GM18498 (cell line): ENCODE measurements at regions not wholly inside any gene's neighbourhood (a gene's known extent, or its start where the extent isn't known, plus 50 kb on each side); places are given as distances from the start of the nearest gene placed in this dataset.

Experiments
- ATAC-seq: cut with Tn5 transposase; IDR thresholded peaks from one replicate; pipeline ENCODE4 v1.9.1; 2021; ENCODE audit warnings: mild to moderate bottlenecking, moderate library complexity; ENCODE audit not compliant: unreplicated experiment

GRCh38 chr2:103268841-103269498, 507.1 kb downstream of the TMEM182 start:
- ATAC-seq = no peak

- ATAC-seq = no peak
Observed at GRCh38 chr2:103276869-103277268, 515.0 kb downstream of the TMEM182 start.

- no peak for ATAC-seq
Observed at GRCh38 chr2:103284750-103285149, 522.9 kb downstream of the TMEM182 start.

DNA sequence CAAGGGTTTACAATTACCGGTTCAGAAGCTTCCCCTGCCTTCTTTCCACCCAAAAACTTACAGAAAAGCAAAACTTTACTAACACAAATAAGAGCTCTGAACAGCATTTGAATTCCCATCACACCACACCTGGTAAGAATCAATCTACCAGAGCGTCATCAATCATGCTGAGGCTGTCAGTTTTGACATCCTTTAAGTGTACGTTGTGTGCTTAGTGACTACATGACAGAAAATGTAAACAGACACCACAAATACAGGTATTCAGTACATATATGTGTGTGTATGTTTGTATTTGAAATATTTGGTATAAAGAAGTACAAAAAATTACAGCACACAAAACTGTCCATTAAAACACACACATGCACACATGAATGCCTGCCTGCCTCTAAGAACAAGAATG, 523.5 kb downstream of the TMEM182 start:
- ATAC-seq = no peak

DNA sequence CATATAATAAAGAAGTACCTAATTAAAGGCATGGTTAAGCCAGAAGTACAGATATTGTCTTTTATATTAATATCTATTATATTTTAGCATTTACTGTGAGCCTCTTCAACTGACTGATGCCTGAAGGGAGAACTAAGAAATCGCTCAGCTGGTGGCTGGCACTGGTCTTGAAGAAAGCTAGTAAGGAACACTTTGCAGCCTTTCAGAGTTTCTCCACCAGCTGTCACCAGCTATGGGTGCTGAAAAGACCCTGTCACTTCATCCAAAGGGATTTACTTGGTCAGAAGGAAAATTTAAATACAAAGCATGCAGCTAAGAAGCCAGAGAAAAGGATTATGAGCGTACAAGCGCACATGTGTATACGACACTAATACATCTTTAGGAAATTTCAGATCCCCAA, 525.9 kb downstream of the TMEM182 start:
- ATAC-seq = no peak

DNA sequence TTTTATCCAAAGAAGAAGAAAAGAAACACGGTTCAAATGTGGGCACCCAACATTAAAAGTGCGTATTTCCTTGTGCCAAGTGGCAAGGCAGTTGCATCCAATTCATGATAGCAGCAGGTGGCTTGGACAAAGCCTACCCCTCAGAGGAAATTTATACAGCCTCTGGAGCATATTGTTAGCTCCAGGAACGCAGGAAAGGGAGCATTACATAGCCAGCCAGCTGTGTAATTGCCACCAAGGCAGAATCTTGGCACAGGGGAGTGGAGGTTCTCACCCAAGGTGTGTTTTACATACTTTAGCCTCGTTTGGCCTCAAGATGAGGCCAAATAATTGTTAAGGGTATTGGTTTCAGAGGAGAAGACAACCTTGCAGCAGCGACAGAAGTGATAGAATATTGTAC, 526.9 kb downstream of the TMEM182 start:
- no peak for ATAC-seq

GRCh38 chr2:103289105-103289725, 527.4 kb downstream of the TMEM182 start:
- ATAC-seq = no peak

DNA sequence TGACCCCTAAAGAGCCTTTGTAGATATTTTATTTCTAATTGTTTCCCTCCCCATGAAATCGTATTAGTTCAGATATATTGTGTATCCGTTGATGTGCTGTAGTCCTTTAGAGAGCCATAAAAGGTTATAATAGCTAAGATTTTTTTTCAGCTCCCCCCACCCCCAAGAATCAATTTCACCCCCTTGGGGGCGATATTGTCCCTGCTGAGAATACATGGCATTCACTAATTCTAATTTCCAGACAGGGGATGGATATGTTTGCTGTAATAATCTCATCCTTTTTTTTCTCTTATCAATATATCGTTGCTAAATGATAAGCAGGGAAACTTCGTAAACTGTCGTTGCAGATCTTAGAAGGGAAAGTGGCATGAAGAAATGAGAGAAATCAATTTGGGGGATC, 530.7 kb downstream of the TMEM182 start:
- no peak for ATAC-seq

- ATAC-seq = no peak
Observed at GRCh38 chr2:103293067-103293741, 531.4 kb downstream of the TMEM182 start.

DNA sequence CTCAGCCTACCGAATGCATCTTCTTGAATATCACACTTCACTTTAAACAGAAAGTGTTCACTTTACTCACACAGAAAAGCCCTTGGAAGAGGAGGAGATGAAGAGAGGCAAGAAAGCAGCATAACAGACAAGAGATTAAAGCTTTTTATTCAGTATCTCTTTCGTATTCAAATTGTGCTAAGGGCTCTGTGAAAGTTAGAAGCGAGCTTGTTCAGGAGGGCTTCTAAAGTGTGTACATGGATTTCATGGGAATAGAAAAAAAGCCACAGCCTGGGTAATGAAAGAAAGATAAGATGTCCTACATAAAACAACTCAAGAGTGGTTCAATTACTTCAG, 531.9 kb downstream of the TMEM182 start:
- ATAC-seq = no peak

GRCh38 chr2:103294420-103294819, 532.6 kb downstream of the TMEM182 start:
- ATAC-seq = no peak

GRCh38 chr2:103295591-103295990, 533.8 kb downstream of the TMEM182 start:
- ATAC-seq = no peak

DNA sequence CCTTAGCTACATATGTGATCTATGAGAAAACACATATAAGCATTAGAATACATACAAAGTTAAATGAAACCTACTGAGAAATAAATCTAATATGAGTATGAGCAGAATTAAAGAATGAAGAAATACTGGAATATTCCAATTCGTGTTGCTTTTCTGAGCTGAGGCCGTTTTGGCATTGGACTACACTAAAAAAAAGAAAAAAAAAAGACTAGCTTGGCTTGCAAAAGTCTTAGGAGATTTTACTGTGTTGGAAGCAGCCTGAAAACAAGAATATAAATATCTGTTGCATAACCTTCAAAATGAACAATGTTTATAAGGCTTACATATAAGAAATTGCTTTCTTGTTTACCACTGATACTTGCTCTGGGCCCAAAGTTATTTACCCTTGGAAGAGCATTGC, 562.8 kb downstream of the TMEM182 start:
- ATAC-seq = no peak

DNA sequence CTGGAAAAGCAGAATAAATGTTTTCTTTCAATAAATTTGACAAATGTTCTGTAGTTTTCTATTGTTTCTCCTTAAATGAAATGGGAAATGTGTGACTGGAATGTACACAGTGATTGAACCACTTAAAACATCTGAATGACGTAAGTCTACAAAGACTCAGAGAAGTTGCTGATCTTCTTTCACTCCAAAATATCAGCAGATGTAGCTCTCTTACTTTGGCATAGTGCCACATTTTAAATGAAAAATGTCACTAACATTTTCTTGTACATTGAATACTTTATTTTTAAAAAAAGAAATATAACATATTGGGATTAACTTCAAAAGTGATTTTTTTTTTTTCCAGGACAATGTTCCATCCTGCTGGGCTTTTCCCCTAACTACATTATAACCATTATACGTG, 565.6 kb downstream of the TMEM182 start:
- ATAC-seq = no peak

DNA sequence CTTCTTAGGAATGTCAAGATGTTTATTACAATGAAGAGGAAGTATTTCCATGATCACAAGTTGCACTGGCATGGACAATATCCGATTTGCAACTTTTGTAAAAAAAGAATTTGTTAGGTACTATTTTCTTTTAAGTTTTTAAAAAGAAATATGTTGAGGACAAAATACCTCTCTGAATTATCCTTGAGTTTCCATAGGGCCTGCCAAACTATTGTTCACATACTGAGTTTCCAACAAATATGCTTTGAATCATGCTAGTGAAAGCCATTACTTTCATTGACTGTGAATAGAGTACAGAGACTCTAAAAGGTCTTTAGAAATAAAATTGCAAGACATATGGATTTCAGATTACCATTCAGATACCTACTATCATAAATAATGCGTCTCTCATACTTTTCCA, 566.1 kb downstream of the TMEM182 start:
- ATAC-seq = no peak

GRCh38 chr2:103335403-103335802, 573.6 kb downstream of the TMEM182 start:
- no peak for ATAC-seq

- ATAC-seq = no peak
Observed at GRCh38 chr2:103338819-103339218, 577.0 kb downstream of the TMEM182 start.

DNA sequence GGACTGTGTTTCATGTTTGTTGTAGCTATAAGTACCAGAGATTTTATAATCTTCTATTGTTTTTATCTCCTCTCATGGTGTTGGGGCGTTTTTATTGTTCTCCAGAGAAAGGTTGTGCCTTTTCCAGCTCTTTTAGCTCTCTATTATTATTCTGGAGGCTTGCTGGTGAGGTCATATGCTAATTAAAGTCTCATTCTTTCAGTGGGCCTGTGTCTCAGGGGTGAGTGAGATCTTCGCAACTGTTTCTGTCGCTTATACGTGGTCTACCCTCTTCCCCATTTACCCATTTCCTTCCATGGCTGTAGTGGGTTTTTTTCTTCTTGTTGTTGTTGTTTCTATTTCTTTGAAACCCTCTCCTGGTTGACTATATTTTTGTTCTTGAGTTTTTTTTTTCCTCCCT, 584.9 kb downstream of the TMEM182 start:
- no peak for ATAC-seq

GRCh38 chr2:103353774-103354173, 591.9 kb downstream of the TMEM182 start:
- ATAC-seq = no peak

DNA sequence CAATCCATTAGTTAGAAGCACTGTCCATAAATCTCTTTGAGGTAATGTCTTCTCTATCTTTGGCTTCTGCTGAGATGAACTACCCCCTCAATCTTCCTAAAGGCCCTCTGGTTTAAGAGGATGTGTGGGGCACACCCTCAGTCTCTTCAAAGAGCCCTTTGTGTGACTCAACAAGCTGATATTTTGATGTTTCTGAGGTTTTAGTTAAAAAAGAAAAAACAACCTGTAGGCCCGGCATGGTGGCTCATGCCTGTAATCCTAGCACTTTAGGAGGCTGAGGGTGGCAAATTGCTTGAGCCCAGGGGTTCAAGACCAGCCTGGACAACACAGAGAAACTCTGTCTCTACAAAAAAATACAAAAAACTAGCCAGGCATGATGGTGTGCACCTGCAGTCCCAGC, 593.5 kb downstream of the TMEM182 start:
- ATAC-seq = no peak

DNA sequence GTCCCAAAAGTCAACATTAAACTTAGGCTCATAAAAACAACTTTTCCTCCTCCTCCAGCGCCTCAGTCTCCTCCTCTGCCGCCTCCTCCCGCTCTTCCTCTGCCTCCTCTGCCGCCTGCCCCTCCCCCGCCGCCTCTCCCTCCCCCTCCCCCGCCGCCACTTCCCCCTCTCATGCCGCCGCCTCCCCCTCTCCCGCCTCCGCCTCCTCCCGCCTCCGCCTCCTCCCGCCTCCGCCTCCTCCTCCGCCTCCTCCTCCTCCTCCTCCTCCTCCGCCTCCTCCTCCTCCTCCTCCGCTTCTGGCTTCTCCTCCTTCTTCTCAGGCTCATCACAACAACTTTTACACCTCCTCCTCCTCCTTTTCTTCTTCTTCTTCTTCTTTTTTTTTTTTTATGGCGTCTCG, 599.9 kb downstream of the TMEM182 start:
- no peak for ATAC-seq

DNA sequence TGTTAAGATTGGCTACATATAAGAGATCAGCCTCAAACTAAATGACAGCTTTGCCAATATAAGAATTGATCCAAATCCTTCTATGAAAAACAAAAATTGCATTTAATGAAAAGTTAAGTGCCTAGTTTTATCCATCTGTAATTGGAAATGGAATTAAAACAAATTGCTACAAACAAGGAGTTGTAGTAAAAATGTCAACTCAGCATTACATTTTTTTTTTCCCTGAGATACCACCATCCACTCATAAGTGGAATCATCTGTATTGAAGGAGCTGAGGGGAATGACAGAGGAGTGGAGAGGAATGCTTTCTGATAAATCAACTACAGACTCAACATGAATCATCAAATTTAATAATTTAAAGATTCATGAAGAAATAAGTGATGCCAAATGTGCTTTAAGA, 601.8 kb downstream of the TMEM182 start:
- ATAC-seq = no peak

GRCh38 chr2:103364177-103364576, 602.3 kb downstream of the TMEM182 start:
- ATAC-seq = no peak
